ENCODE measurements at regions not wholly inside any gene's neighbourhood (a gene's known extent, or its start where the extent isn't known, plus 50 kb on each side); places are given as distances from the start of the nearest gene placed in this dataset.

- no peaks in the 10 kb centered on the region for H3K9me3 ChIP-seq (ENCODE audit: control insufficient read depth, low read length)
- H3K27ac ChIP-seq (ENCODE audit: insufficient read depth, low read depth, low read length, poor library complexity, severe bottlenecking) = no peak overlapping the region
- no peak overlapping the region for H3K4me3 ChIP-seq (ENCODE audit: insufficient read depth, low read depth, low read length)
- H3K27me3 ChIP-seq (ENCODE audit: control insufficient read depth, insufficient read depth, low read length, poor library complexity, severe bottlenecking) = no peaks in the 10 kb centered on the region
- no peaks in the 10 kb centered on the region for H3K36me3 ChIP-seq (ENCODE audit: control insufficient read depth, insufficient read depth, low read length)
- H3K4me1 ChIP-seq (ENCODE audit: control insufficient read depth, insufficient read depth, low read length) = peaks cover 12% of the 10 kb centered on the region
- WGBS, 2 experiments = 90 to 92% methylated on average over 5 of the region's 5 CpGs
Measured at GRCh38 chr3:194998948-194999347, 272.0 kb downstream of the XXYLT1 start.

- WGBS, 2 experiments = 91 to 94% methylated on average over 2 to 6 of the region's 6 CpGs
- H3K27ac ChIP-seq (ENCODE audit: insufficient read depth, low read depth, low read length, poor library complexity, severe bottlenecking) = no peak overlapping the region
- H3K4me3 ChIP-seq (ENCODE audit: insufficient read depth, low read depth, low read length) = no peak overlapping the region
- no peaks in the 10 kb centered on the region for H3K9me3 ChIP-seq (ENCODE audit: control insufficient read depth, low read length)
- no peaks in the 10 kb centered on the region for H3K27me3 ChIP-seq (ENCODE audit: control insufficient read depth, insufficient read depth, low read length, poor library complexity, severe bottlenecking)
- H3K4me1 ChIP-seq (ENCODE audit: control insufficient read depth, insufficient read depth, low read length) = peaks cover 12% of the 10 kb centered on the region
- no peaks in the 10 kb centered on the region for H3K36me3 ChIP-seq (ENCODE audit: control insufficient read depth, insufficient read depth, low read length)
Measured at GRCh38 chr3:194999491-194999890, 271.5 kb downstream of the XXYLT1 start.

- H3K4me1 ChIP-seq (ENCODE audit: control insufficient read depth, insufficient read depth, low read length) = peaks cover 12% of the 10 kb centered on the region
- no peaks in the 10 kb centered on the region for H3K27me3 ChIP-seq (ENCODE audit: control insufficient read depth, insufficient read depth, low read length, poor library complexity, severe bottlenecking)
- no peaks in the 10 kb centered on the region for H3K36me3 ChIP-seq (ENCODE audit: control insufficient read depth, insufficient read depth, low read length)
- no peak overlapping the region for H3K27ac ChIP-seq (ENCODE audit: insufficient read depth, low read depth, low read length, poor library complexity, severe bottlenecking)
- H3K9me3 ChIP-seq (ENCODE audit: control insufficient read depth, low read length) = no peaks in the 10 kb centered on the region
- no peak overlapping the region for H3K4me3 ChIP-seq (ENCODE audit: insufficient read depth, low read depth, low read length)
- 85 to 86% methylated on average over 6 of the region's 6 CpGs for WGBS, 2 experiments
Measured at GRCh38 chr3:195001261-195001660, 269.7 kb downstream of the XXYLT1 start.

- no peak overlapping the region for H3K4me3 ChIP-seq (ENCODE audit: insufficient read depth, low read depth, low read length)
- 63 to 70% methylated on average over 8 to 9 of the region's 9 CpGs for WGBS, 2 experiments
Measured at GRCh38 chr3:195001961-195002861, 268.7 kb downstream of the XXYLT1 start.

GRCh38 chr3:195003006-195003892 lies 267.7 kb downstream of the XXYLT1 start:
- no peak overlapping the region for H3K4me3 ChIP-seq (ENCODE audit: insufficient read depth, low read depth, low read length)
- WGBS, 2 experiments = 79 to 81% methylated on average over 13 of the region's 13 CpGs

More at GRCh38 chr3:195001961-195002861, 268.7 kb downstream of the XXYLT1 start:
- Histone ChIP-seq H3K27ac (ENCODE audit: insufficient read depth, low read depth, low read length, poor library complexity, severe bottlenecking) (no peak overlapping the region), H3K4me1 (ENCODE audit: control insufficient read depth, insufficient read depth, low read length) (peaks cover 12% of the 10 kb centered on the region), H3K27me3 (ENCODE audit: control insufficient read depth, insufficient read depth, low read length, poor library complexity, severe bottlenecking) (no peaks in the 10 kb centered on the region), H3K9me3 (ENCODE audit: control insufficient read depth, low read length) (no peaks in the 10 kb centered on the region), H3K36me3 (ENCODE audit: control insufficient read depth, insufficient read depth, low read length) (no peaks in the 10 kb centered on the region)

GRCh38 chr3:195003893-195004289 lies 267.1 kb downstream of the XXYLT1 start:
- H3K4me1 ChIP-seq (ENCODE audit: control insufficient read depth, insufficient read depth, low read length) = peaks cover 12% of the 10 kb centered on the region
- H3K27me3 ChIP-seq (ENCODE audit: control insufficient read depth, insufficient read depth, low read length, poor library complexity, severe bottlenecking) = no peaks in the 10 kb centered on the region
- WGBS, 2 experiments = 93 to 97% methylated on average over 8 of the region's 8 CpGs

More at GRCh38 chr3:195003006-195003892, 267.7 kb downstream of the XXYLT1 start:
- peaks cover 12% of the 10 kb centered on the region for H3K4me1 ChIP-seq (ENCODE audit: control insufficient read depth, insufficient read depth, low read length)
- no peak overlapping the region for H3K27ac ChIP-seq (ENCODE audit: insufficient read depth, low read depth, low read length, poor library complexity, severe bottlenecking)
- H3K36me3 ChIP-seq (ENCODE audit: control insufficient read depth, insufficient read depth, low read length) = no peaks in the 10 kb centered on the region
- H3K27me3 ChIP-seq (ENCODE audit: control insufficient read depth, insufficient read depth, low read length, poor library complexity, severe bottlenecking) = no peaks in the 10 kb centered on the region
- no peaks in the 10 kb centered on the region for H3K9me3 ChIP-seq (ENCODE audit: control insufficient read depth, low read length)

GRCh38 chr3:195004512-195005250 lies 266.3 kb downstream of the XXYLT1 start:
- no peaks in the 10 kb centered on the region for H3K27me3 ChIP-seq (ENCODE audit: control insufficient read depth, insufficient read depth, low read length, poor library complexity, severe bottlenecking)
- H3K36me3 ChIP-seq (ENCODE audit: control insufficient read depth, insufficient read depth, low read length) = no peaks in the 10 kb centered on the region
- WGBS, 2 experiments = 92 to 93% methylated on average over 9 of the region's 9 CpGs
- H3K9me3 ChIP-seq (ENCODE audit: control insufficient read depth, low read length) = no peaks in the 10 kb centered on the region
- H3K4me3 ChIP-seq (ENCODE audit: insufficient read depth, low read depth, low read length) = no peak overlapping the region
- H3K27ac ChIP-seq (ENCODE audit: insufficient read depth, low read depth, low read length, poor library complexity, severe bottlenecking) = no peak overlapping the region
- H3K4me1 ChIP-seq (ENCODE audit: control insufficient read depth, insufficient read depth, low read length) = peaks cover 12% of the 10 kb centered on the region

More at GRCh38 chr3:195003893-195004289, 267.1 kb downstream of the XXYLT1 start:
- Histone ChIP-seq H3K36me3 (ENCODE audit: control insufficient read depth, insufficient read depth, low read length) (no peaks in the 10 kb centered on the region), H3K9me3 (ENCODE audit: control insufficient read depth, low read length) (no peaks in the 10 kb centered on the region), H3K4me3 (ENCODE audit: insufficient read depth, low read depth, low read length) (no peak overlapping the region), H3K27ac (ENCODE audit: insufficient read depth, low read depth, low read length, poor library complexity, severe bottlenecking) (no peak overlapping the region)

GRCh38 chr3:195005251-195005620 lies 265.7 kb downstream of the XXYLT1 start:
- Histone ChIP-seq H3K36me3 (ENCODE audit: control insufficient read depth, insufficient read depth, low read length) (no peaks in the 10 kb centered on the region), H3K4me1 (ENCODE audit: control insufficient read depth, insufficient read depth, low read length) (peaks cover 12% of the 10 kb centered on the region), H3K27ac (ENCODE audit: insufficient read depth, low read depth, low read length, poor library complexity, severe bottlenecking) (no peak overlapping the region), H3K27me3 (ENCODE audit: control insufficient read depth, insufficient read depth, low read length, poor library complexity, severe bottlenecking) (no peaks in the 10 kb centered on the region), H3K4me3 (ENCODE audit: insufficient read depth, low read depth, low read length) (no peak overlapping the region), H3K9me3 (ENCODE audit: control insufficient read depth, low read length) (no peaks in the 10 kb centered on the region)
- 85 to 87% methylated on average over 7 of the region's 7 CpGs for WGBS, 2 experiments

GRCh38 chr3:195005759-195006510 lies 265.0 kb downstream of the XXYLT1 start:
- no peaks in the 10 kb centered on the region for H3K9me3 ChIP-seq (ENCODE audit: control insufficient read depth, low read length)
- no peak overlapping the region for H3K4me3 ChIP-seq (ENCODE audit: insufficient read depth, low read depth, low read length)
- no peaks in the 10 kb centered on the region for H3K27me3 ChIP-seq (ENCODE audit: control insufficient read depth, insufficient read depth, low read length, poor library complexity, severe bottlenecking)
- no peaks in the 10 kb centered on the region for H3K36me3 ChIP-seq (ENCODE audit: control insufficient read depth, insufficient read depth, low read length)
- no peak overlapping the region for H3K27ac ChIP-seq (ENCODE audit: insufficient read depth, low read depth, low read length, poor library complexity, severe bottlenecking)
- peaks cover 12% of the 10 kb centered on the region for H3K4me1 ChIP-seq (ENCODE audit: control insufficient read depth, insufficient read depth, low read length)
- WGBS, 2 experiments = 91 to 93% methylated on average over 18 of the region's 18 CpGs
